ENCODE measurements at regions not wholly inside any gene's neighbourhood (a gene's known extent, or its start where the extent isn't known, plus 50 kb on each side); places are given as distances from the start of the nearest gene placed in this dataset.
A peak's percentile ranks its signal among the peaks of the same experiment; 100 is the strongest.

GRCh38 chr2:8197101-8197500, 484.8 kb upstream of the ID2 start:
- no peak for DNase-seq

GRCh38 chr2:8197825-8198224, 484.0 kb upstream of the ID2 start:
- DNase-seq, result no peak

GRCh38 chr2:8198766-8199382, 483.0 kb upstream of the ID2 start:
- no peak for DNase-seq

GRCh38 chr2:8202132-8202531, 479.7 kb upstream of the ID2 start:
- DNase-seq, result peak; percentile 76

- DNase-seq, result no peak
Measured at GRCh38 chr2:8203364-8203763, 478.5 kb upstream of the ID2 start.

- DNase-seq, result no peak
Measured at GRCh38 chr2:8204711-8205110, 477.1 kb upstream of the ID2 start.

- DNase-seq, result no peak
Measured at GRCh38 chr2:8209494-8209893, 472.4 kb upstream of the ID2 start.

GRCh38 chr2:8211384-8211783, 470.5 kb upstream of the ID2 start:
- no peak for DNase-seq

GRCh38 chr2:8212239-8212638, 469.6 kb upstream of the ID2 start:
- no peak for DNase-seq

- no peak for DNase-seq
Measured at GRCh38 chr2:8214036-8214615, 467.7 kb upstream of the ID2 start.

GRCh38 chr2:8215159-8215863, 466.5 kb upstream of the ID2 start:
- no peak for DNase-seq

- DNase-seq, result no peak
Measured at GRCh38 chr2:8215982-8216381, 465.9 kb upstream of the ID2 start.

- no peak for DNase-seq
Measured at GRCh38 chr2:8216397-8216796, 465.5 kb upstream of the ID2 start.

GRCh38 chr2:8217468-8218030, 464.3 kb upstream of the ID2 start:
- no peak for DNase-seq

- DNase-seq, result no peak
Measured at GRCh38 chr2:8219096-8219495, 462.8 kb upstream of the ID2 start.

GRCh38 chr2:8219631-8220355, 462.1 kb upstream of the ID2 start:
- no peak for DNase-seq

- no peak for DNase-seq
Measured at GRCh38 chr2:8222979-8223694, 458.7 kb upstream of the ID2 start.

- no peak for DNase-seq
Measured at GRCh38 chr2:8223695-8224346, 458.0 kb upstream of the ID2 start.

- no peak for DNase-seq
Measured at GRCh38 chr2:8224347-8225190, 457.3 kb upstream of the ID2 start.

- no peak for DNase-seq
Measured at GRCh38 chr2:8225266-8225665, 456.6 kb upstream of the ID2 start.

GRCh38 chr2:8225798-8226197, 456.1 kb upstream of the ID2 start:
- DNase-seq, result no peak

All from DMS79 treated with DMSO at 0.1 percent for 48 hours (cell line).